ENCODE measurements at regions not wholly inside any gene's neighbourhood (a gene's known extent, or its start where the extent isn't known, plus 50 kb on each side); places are given as distances from the start of the nearest gene placed in this dataset.
"Not testable (repeated sequence)": the region's sequence is repeated elsewhere in the genome, so short reads cannot be mapped to it uniquely, and the experiment has no call there.

- no peaks in the 10 kb centered on the region for H3K79me2 ChIP-seq (ENCODE audit: low read length)
- H3K4me1 ChIP-seq (ENCODE audit: low read length) = no peaks in the 10 kb centered on the region
- no peak for DNase-seq
- no peak overlapping the region for H3K9ac ChIP-seq (ENCODE audit: low read length)
- H3K9me2 ChIP-seq (replicated peaks; ENCODE audit: insufficient read depth, low read length) = no peaks in the 10 kb centered on the region
- no peaks in the 10 kb centered on the region for H3K27me3 ChIP-seq (ENCODE audit: low read length)
- H3K4me2 ChIP-seq (ENCODE audit: low read depth, low read length, poor library complexity, severe bottlenecking) = no peak overlapping the region
- H4K20me1 ChIP-seq (ENCODE audit: insufficient read depth, low read depth, low read length) = no peaks in the 10 kb centered on the region
- H3K27ac ChIP-seq (ENCODE audit: low read length) = no peak overlapping the region
- H3K4me3 ChIP-seq (ENCODE audit: low read length) = no peak overlapping the region
- H3K36me3 ChIP-seq (ENCODE audit: insufficient read depth, low read length) = no peaks in the 10 kb centered on the region
- no peak overlapping the region for H2AFZ ChIP-seq (ENCODE audit: low read length)
- H3K9me3 ChIP-seq (ENCODE audit: low read length) = peaks cover 4% of the 10 kb centered on the region; the same call in 1 of the 2 replicates
Measured at GRCh38 chr5:120330558-120330957, 133.5 kb upstream of the PRR16 start.

GRCh38 chr5:120344181-120344580, 119.9 kb upstream of the PRR16 start:
- Histone ChIP-seq H4K20me1 (ENCODE audit: insufficient read depth, low read depth, low read length) (no peaks in the 10 kb centered on the region), H3K27ac (ENCODE audit: low read length) (no peak overlapping the region), H3K79me2 (ENCODE audit: low read length) (no peaks in the 10 kb centered on the region), H3K9me3 (ENCODE audit: low read length) (no peaks in the 10 kb centered on the region), H3K9ac (ENCODE audit: low read length) (no peak overlapping the region), H3K9me2 (replicated peaks; ENCODE audit: insufficient read depth, low read length) (no peaks in the 10 kb centered on the region), H3K4me2 (ENCODE audit: low read depth, low read length, poor library complexity, severe bottlenecking) (no peak overlapping the region), H3K4me3 (ENCODE audit: low read length) (no peak overlapping the region), H3K4me1 (ENCODE audit: low read length) (no peaks in the 10 kb centered on the region), H3K36me3 (ENCODE audit: insufficient read depth, low read length) (no peaks in the 10 kb centered on the region), H3K27me3 (ENCODE audit: low read length) (no peaks in the 10 kb centered on the region), H2AFZ (ENCODE audit: low read length) (no peak overlapping the region)
- no peak for DNase-seq

- Histone ChIP-seq H3K27ac (ENCODE audit: low read length) (no peak overlapping the region), H3K9me2 (replicated peaks; ENCODE audit: insufficient read depth, low read length) (no peaks in the 10 kb centered on the region), H2AFZ (ENCODE audit: low read length) (no peak overlapping the region), H3K4me3 (ENCODE audit: low read length) (no peak overlapping the region), H3K4me2 (ENCODE audit: low read depth, low read length, poor library complexity, severe bottlenecking) (no peak overlapping the region), H3K9ac (ENCODE audit: low read length) (no peak overlapping the region), H3K27me3 (ENCODE audit: low read length) (no peaks in the 10 kb centered on the region), H3K9me3 (ENCODE audit: low read length) (no peaks in the 10 kb centered on the region), H3K4me1 (ENCODE audit: low read length) (no peaks in the 10 kb centered on the region), H3K79me2 (ENCODE audit: low read length) (no peaks in the 10 kb centered on the region), H3K36me3 (ENCODE audit: insufficient read depth, low read length) (no peaks in the 10 kb centered on the region), H4K20me1 (ENCODE audit: insufficient read depth, low read depth, low read length) (no peaks in the 10 kb centered on the region)
- DNase-seq = no peak
Measured at GRCh38 chr5:120345947-120346346, 118.2 kb upstream of the PRR16 start.

GRCh38 chr5:120351071-120351470, 113.0 kb upstream of the PRR16 start:
- DNase-seq; H3K4me2 ChIP-seq (ENCODE audit: low read depth, low read length, poor library complexity, severe bottlenecking); H3K27me3 ChIP-seq (ENCODE audit: low read length); H3K27ac ChIP-seq (ENCODE audit: low read length); H3K9me3 ChIP-seq (ENCODE audit: low read length); H3K9me2 ChIP-seq (replicated peaks; ENCODE audit: insufficient read depth, low read length); H3K4me1 ChIP-seq (ENCODE audit: low read length); H2AFZ ChIP-seq (ENCODE audit: low read length); H3K79me2 ChIP-seq (ENCODE audit: low read length); H3K9ac ChIP-seq (ENCODE audit: low read length); H3K4me3 ChIP-seq (ENCODE audit: low read length); H3K36me3 ChIP-seq (ENCODE audit: insufficient read depth, low read length); H4K20me1 ChIP-seq (ENCODE audit: insufficient read depth, low read depth, low read length): not testable (repeated sequence)

GRCh38 chr5:120354126-120354525, 110.0 kb upstream of the PRR16 start:
- Histone ChIP-seq H3K79me2 (ENCODE audit: low read length) (no peaks in the 10 kb centered on the region), H3K4me2 (ENCODE audit: low read depth, low read length, poor library complexity, severe bottlenecking) (no peak overlapping the region), H3K27ac (ENCODE audit: low read length) (no peak overlapping the region), H3K4me1 (ENCODE audit: low read length) (no peaks in the 10 kb centered on the region), H3K9me2 (replicated peaks; ENCODE audit: insufficient read depth, low read length) (no peaks in the 10 kb centered on the region), H3K9ac (ENCODE audit: low read length) (no peak overlapping the region), H3K4me3 (ENCODE audit: low read length) (no peak overlapping the region), H3K9me3 (ENCODE audit: low read length) (no peaks in the 10 kb centered on the region; the same call in 1 of the 2 replicates), H4K20me1 (ENCODE audit: insufficient read depth, low read depth, low read length) (no peaks in the 10 kb centered on the region), H2AFZ (ENCODE audit: low read length) (no peak overlapping the region), H3K36me3 (ENCODE audit: insufficient read depth, low read length) (no peaks in the 10 kb centered on the region), H3K27me3 (ENCODE audit: low read length) (no peaks in the 10 kb centered on the region)
- DNase-seq = no peak

GRCh38 chr5:120358949-120359348, 105.2 kb upstream of the PRR16 start:
- H3K9me3 ChIP-seq (ENCODE audit: low read length) = no peaks in the 10 kb centered on the region
- no peaks in the 10 kb centered on the region for H3K4me1 ChIP-seq (ENCODE audit: low read length)
- DNase-seq = no peak
- H4K20me1 ChIP-seq (ENCODE audit: insufficient read depth, low read depth, low read length) = no peaks in the 10 kb centered on the region
- no peaks in the 10 kb centered on the region for H3K27me3 ChIP-seq (ENCODE audit: low read length)
- H3K27ac ChIP-seq (ENCODE audit: low read length) = no peak overlapping the region
- no peaks in the 10 kb centered on the region for H3K79me2 ChIP-seq (ENCODE audit: low read length)
- H3K4me2 ChIP-seq (ENCODE audit: low read depth, low read length, poor library complexity, severe bottlenecking) = no peak overlapping the region
- no peak overlapping the region for H3K4me3 ChIP-seq (ENCODE audit: low read length)
- H3K36me3 ChIP-seq (ENCODE audit: insufficient read depth, low read length) = no peaks in the 10 kb centered on the region
- H3K9me2 ChIP-seq (replicated peaks; ENCODE audit: insufficient read depth, low read length) = no peaks in the 10 kb centered on the region
- 0 out of 2 replicates have a peak overlapping the region, but pooled peaks have one; percentile 34 for H2AFZ ChIP-seq (ENCODE audit: low read length)
- H3K9ac ChIP-seq (ENCODE audit: low read length) = no peak overlapping the region

GRCh38 chr5:120361941-120362340, 102.2 kb upstream of the PRR16 start:
- H4K20me1 ChIP-seq (ENCODE audit: insufficient read depth, low read depth, low read length) = no peaks in the 10 kb centered on the region
- no peaks in the 10 kb centered on the region for H3K4me1 ChIP-seq (ENCODE audit: low read length)
- no peaks in the 10 kb centered on the region for H3K79me2 ChIP-seq (ENCODE audit: low read length)
- no peak overlapping the region for H3K9ac ChIP-seq (ENCODE audit: low read length)
- no peak overlapping the region for H3K4me3 ChIP-seq (ENCODE audit: low read length)
- no peak overlapping the region for H3K27ac ChIP-seq (ENCODE audit: low read length)
- H3K9me3 ChIP-seq (ENCODE audit: low read length) = no peaks in the 10 kb centered on the region
- no peak overlapping the region for H3K4me2 ChIP-seq (ENCODE audit: low read depth, low read length, poor library complexity, severe bottlenecking)
- 0 out of 2 replicates have a peak, but pooled peaks cover 4% of the 10 kb centered on the region for H3K9me2 ChIP-seq (replicated peaks; ENCODE audit: insufficient read depth, low read length)
- H3K27me3 ChIP-seq (ENCODE audit: low read length) = no peaks in the 10 kb centered on the region
- H2AFZ ChIP-seq (ENCODE audit: low read length) = no peak overlapping the region
- no peaks in the 10 kb centered on the region for H3K36me3 ChIP-seq (ENCODE audit: insufficient read depth, low read length)
- DNase-seq = no peak

GRCh38 chr5:120362426-120362825, 101.7 kb upstream of the PRR16 start:
- Histone ChIP-seq H3K27ac (ENCODE audit: low read length) (no peak overlapping the region), H3K27me3 (ENCODE audit: low read length) (no peaks in the 10 kb centered on the region), H3K9ac (ENCODE audit: low read length) (no peak overlapping the region), H3K4me3 (ENCODE audit: low read length) (no peak overlapping the region), H3K4me1 (ENCODE audit: low read length) (no peaks in the 10 kb centered on the region), H3K36me3 (ENCODE audit: insufficient read depth, low read length) (no peaks in the 10 kb centered on the region), H3K9me3 (ENCODE audit: low read length) (no peaks in the 10 kb centered on the region), H3K4me2 (ENCODE audit: low read depth, low read length, poor library complexity, severe bottlenecking) (no peak overlapping the region), H2AFZ (ENCODE audit: low read length) (no peak overlapping the region), H3K9me2 (replicated peaks; ENCODE audit: insufficient read depth, low read length) (0 out of 2 replicates have a peak, but pooled peaks cover 4% of the 10 kb centered on the region), H4K20me1 (ENCODE audit: insufficient read depth, low read depth, low read length) (no peaks in the 10 kb centered on the region), H3K79me2 (ENCODE audit: low read length) (no peaks in the 10 kb centered on the region)
- DNase-seq = no peak

All from Karpas-422 (cell line).